HFFc6 (cell line): ENCODE measurements at regions not wholly inside any gene's neighbourhood (a gene's known extent, or its start where the extent isn't known, plus 50 kb on each side); places are given as distances from the start of the nearest gene placed in this dataset.

Experiments used
- DNase-seq: peaks from one replicate; pipeline ENCODE4 v3.0.0-alpha.2; 2018
- H3K27ac Mint-ChIP-seq: 2 replicates; pipeline ENCODE4 v1.8.0; 2020; ENCODE audit warnings: mild to moderate bottlenecking, mixed read lengths
- H3K27me3 Mint-ChIP-seq: 2 replicates; pipeline ENCODE4 v1.8.0; 2021; ENCODE audit warnings: mild to moderate bottlenecking, moderate library complexity, mixed read lengths; ENCODE audit not compliant: insufficient read depth
- H3K36me3 Mint-ChIP-seq: 2 replicates; pipeline ENCODE4 v1.8.0; 2021; ENCODE audit warnings: low read depth, mixed read lengths
- H3K4me1 Mint-ChIP-seq: 2 replicates; pipeline ENCODE4 v1.8.0; 2020; ENCODE audit warnings: low read depth, mixed read lengths
- H3K4me3 Mint-ChIP-seq: 2 replicates; pipeline ENCODE4 v1.8.0; 2020; ENCODE audit warnings: mild to moderate bottlenecking, moderate library complexity, mixed read lengths
- H3K9me3 Mint-ChIP-seq: 2 replicates; pipeline ENCODE4 v1.8.0; 2020; ENCODE audit warnings: mild to moderate bottlenecking, mixed read lengths
- TF ChIP-seq, protein P1 (sequence below): fragments of 200-600 bp; sonication (generic); IDR thresholded peaks from 2 replicates; pipeline ENCODE4 v1.5.0; 2021; ENCODE audit warnings: antibody characterized with exemption, mild to moderate bottlenecking

DNA sequence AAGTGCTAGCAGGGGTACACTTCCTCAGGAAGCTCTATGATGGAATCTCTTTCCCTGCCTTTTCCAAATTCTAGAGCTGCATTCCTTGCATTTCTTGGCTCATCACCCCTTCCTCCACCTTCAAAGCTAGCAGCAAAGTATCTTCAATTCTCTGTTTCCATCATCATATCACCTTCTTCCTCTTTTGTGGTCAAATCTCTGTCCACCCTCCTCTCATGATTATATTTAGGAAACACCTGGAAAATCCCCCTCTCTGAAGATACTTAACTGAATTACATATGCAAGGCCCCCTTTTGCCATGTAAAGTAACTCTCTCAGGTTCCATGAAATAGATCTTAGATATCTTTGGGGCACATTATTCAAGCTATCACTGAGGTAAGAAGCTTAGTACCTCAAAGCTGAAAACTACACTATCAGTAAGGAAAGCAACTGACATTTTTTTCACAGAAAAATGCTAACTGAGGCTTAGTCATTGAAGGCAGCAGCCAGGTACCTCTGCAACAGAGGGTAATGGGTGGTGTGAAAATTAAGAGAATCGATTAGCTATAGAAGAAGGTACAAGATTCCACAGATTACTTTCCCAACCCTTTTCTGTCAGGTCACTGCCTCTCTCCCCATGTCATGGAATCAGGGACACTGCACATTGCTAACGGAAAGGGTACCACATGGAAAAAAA lies 197.3 kb downstream of the MACC1 start:
- H3K27ac Mint-ChIP-seq: no peak overlapping the region
- no peaks in the 10 kb centered on the region for H3K4me1 Mint-ChIP-seq

DNA sequence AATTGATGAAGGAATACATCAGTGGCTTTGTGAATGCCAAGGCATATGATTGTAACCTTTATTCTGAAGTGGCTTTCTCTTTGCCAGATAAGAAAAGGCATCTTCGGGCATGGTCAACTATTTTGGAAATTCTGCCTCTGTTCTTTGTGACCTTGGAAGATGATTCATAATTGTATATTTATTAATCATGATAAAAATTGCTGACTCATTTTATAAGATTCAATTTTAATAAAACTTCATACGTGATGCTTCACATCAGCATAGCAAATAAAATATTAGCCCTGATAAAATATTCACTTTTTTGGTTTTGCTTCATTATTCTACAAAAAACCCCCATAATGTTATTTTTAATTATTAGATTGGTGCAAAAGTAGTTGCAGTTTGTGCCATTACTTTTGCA lies 200.5 kb downstream of the MACC1 start:
- no peak overlapping the region for H3K27ac Mint-ChIP-seq
- no peaks in the 10 kb centered on the region for H3K36me3 Mint-ChIP-seq
- H3K4me1 Mint-ChIP-seq: no peaks in the 10 kb centered on the region
- TF ChIP-seq, protein P1, sequence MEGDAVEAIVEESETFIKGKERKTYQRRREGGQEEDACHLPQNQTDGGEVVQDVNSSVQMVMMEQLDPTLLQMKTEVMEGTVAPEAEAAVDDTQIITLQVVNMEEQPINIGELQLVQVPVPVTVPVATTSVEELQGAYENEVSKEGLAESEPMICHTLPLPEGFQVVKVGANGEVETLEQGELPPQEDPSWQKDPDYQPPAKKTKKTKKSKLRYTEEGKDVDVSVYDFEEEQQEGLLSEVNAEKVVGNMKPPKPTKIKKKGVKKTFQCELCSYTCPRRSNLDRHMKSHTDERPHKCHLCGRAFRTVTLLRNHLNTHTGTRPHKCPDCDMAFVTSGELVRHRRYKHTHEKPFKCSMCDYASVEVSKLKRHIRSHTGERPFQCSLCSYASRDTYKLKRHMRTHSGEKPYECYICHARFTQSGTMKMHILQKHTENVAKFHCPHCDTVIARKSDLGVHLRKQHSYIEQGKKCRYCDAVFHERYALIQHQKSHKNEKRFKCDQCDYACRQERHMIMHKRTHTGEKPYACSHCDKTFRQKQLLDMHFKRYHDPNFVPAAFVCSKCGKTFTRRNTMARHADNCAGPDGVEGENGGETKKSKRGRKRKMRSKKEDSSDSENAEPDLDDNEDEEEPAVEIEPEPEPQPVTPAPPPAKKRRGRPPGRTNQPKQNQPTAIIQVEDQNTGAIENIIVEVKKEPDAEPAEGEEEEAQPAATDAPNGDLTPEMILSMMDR: no peak
- H3K27me3 Mint-ChIP-seq: no peaks in the 10 kb centered on the region
- no peak for DNase-seq
- peaks cover 35% of the 10 kb centered on the region for H3K9me3 Mint-ChIP-seq
- H3K4me3 Mint-ChIP-seq: no peak overlapping the region

More for the DNA sequence above, 197.3 kb downstream of the MACC1 start:
- H3K4me3 Mint-ChIP-seq: no peak overlapping the region
- TF ChIP-seq, protein P1: no peak
- DNase-seq: no peak
- H3K9me3 Mint-ChIP-seq: peaks cover 44% of the 10 kb centered on the region
- no peaks in the 10 kb centered on the region for H3K27me3 Mint-ChIP-seq
- H3K36me3 Mint-ChIP-seq: no peaks in the 10 kb centered on the region

DNA sequence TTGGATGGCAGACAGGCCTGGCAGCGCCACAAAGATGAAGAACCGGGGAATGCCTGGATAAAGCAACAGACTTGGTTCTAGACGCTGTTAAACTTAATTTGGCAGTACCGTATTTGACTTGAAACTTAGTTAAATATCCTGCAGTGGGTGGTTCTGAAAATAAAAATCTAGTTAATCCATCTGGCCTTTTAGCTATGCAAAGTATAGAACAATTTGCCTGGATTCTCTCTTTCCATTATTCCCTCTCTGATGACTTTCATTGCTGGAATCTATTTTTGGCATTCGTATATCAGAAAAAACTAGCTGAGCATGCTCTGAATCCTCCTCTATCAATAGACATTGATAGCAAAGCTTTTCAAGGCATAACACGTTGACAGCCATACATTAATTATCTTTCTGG lies 203.6 kb downstream of the MACC1 start:
- TF ChIP-seq, protein P1: no peak
- Mint-ChIP-seq H3K27ac (no peak overlapping the region), H3K9me3 (peaks cover 8% of the 10 kb centered on the region), H3K4me1 (no peaks in the 10 kb centered on the region), H3K27me3 (no peaks in the 10 kb centered on the region), H3K4me3 (no peak overlapping the region), H3K36me3 (no peaks in the 10 kb centered on the region)
- DNase-seq: no peak

DNA sequence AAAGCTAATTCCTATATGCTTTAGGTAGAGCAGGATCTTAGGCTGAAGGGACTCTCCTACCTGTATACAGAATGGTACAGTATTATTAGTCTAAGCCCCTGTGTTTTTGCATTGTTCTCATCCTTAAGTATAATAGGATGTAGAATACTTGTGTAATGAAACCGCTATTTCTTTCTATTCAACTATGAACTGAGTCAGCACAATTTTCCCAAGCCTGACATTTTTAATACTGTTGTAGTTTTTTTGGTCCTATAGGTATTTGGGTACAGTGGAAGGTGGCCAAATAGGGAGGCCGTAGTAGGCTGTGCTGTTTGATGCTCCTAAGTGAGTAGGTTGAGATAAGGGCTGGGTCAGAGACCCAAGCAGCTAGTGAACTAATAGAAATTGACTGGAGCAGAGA lies 205.1 kb downstream of the MACC1 start:
- Mint-ChIP-seq H3K4me3 (no peak overlapping the region), H3K9me3 (peaks cover 13% of the 10 kb centered on the region), H3K4me1 (no peaks in the 10 kb centered on the region), H3K36me3 (no peaks in the 10 kb centered on the region), H3K27ac (no peak overlapping the region), H3K27me3 (no peaks in the 10 kb centered on the region)
- DNase-seq: no peak
- TF ChIP-seq, protein P1: no peak

DNA sequence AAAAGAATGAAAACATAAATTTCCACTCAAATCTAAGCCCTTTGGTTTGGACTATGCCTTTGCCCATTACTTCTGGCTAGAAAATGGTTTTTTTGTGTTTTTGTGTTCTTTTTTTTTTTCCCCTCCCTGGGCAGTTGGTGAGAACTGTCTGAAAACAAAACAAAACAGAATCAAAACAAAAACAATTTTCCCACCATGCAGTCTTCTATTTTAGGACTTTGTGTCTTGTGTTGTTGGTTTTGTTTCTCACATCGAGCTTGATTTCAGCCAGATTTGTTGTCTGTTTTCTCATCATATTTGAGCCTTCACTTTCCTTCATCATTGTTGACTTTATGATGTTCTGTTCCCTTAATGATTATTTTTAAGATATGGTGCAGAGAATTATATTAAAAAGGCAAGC lies 206.3 kb downstream of the MACC1 start:
- Mint-ChIP-seq H3K27me3 (no peaks in the 10 kb centered on the region), H3K27ac (no peak overlapping the region), H3K9me3 (peaks cover 13% of the 10 kb centered on the region), H3K4me3 (no peak overlapping the region), H3K4me1 (no peaks in the 10 kb centered on the region), H3K36me3 (no peaks in the 10 kb centered on the region)
- no peak for DNase-seq
- TF ChIP-seq, protein P1: no peak
